Bronchial epithelial cell (primary cell): ENCODE measurements at regions not wholly inside any gene's neighbourhood (a gene's known extent, or its start where the extent isn't known, plus 50 kb on each side); places are given as distances from the start of the nearest gene placed in this dataset.

Experiments
- DNase-seq: peaks from one replicate; pipeline ENCODE4 v3.0.0-alpha.2; 2010; ENCODE audit warnings: low read depth
- FAIRE-seq: peaks from 2 replicates; lab custom pipeline; 2011; peaks lifted over from hg19 to GRCh38; lab: Jason Lieb, UNC
- H3K27me3 ChIP-seq: 2 replicates; pipeline ENCODE4 v1.5.1; 2011; ENCODE audit warnings: low read length; ENCODE audit not compliant: control insufficient read depth, insufficient read depth
- H3K36me3 ChIP-seq: 2 replicates; pipeline ENCODE4 v1.5.1; 2011; ENCODE audit warnings: low read length; ENCODE audit not compliant: control insufficient read depth, insufficient read depth
- H3K4me3 ChIP-seq: 2 replicates; pipeline ENCODE4 v1.5.1; 2011; ENCODE audit warnings: mild to moderate bottlenecking, low read depth, low read length, control low read depth
- TF ChIP-seq, protein P1 (sequence below): IDR thresholded peaks from 2 replicates; pipeline ENCODE4 v1.5.1; 2011; ENCODE audit warnings: mild to moderate bottlenecking, moderate library complexity, low read length, control low read depth, inconsistent platforms; ENCODE audit not compliant: insufficient read depth, severe bottlenecking

DNA sequence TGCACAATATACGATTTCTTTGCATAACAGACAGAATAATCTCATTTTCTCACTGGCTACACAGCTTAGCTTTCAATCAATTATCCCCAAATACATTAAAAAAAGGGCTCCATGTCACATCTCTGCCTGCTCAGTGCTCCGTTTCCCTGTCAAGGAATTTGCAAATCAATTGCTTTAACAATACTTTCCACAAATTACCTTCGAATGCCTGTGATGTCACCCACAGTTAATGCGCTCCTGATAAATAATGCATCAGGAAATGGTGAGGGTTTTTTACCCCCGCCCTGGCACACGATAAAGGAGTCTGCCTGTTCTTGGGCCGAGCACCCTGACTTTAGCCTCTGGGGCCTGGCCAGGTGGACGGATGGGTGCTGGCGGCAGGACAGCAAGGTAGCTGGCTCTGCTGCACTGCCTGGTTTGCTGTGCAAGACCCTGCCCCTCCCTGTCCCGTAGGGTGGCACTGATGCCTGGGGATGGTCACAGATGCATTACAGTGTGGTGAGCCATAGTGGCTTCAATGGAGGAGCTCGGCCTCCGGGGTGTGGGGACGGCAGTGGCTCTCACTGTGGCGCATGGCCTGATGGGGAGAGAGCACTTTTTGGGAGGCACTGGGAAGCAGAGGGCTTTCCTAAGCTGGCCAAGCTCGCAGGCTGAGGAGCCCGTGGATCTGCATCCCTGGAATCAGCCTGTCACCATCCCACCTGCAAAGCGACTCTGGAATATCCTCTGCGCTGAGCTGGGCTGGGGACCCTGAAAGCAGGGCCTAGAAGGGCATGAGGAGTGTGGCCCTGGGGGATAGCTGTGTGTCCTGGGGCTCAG lies 88.3 kb upstream of the HS6ST1 start:
- no peaks in the 10 kb centered on the region for H3K36me3 ChIP-seq
- no peaks in the 10 kb centered on the region for H3K27me3 ChIP-seq
- FAIRE-seq: no peak
- TF ChIP-seq, protein P1, sequence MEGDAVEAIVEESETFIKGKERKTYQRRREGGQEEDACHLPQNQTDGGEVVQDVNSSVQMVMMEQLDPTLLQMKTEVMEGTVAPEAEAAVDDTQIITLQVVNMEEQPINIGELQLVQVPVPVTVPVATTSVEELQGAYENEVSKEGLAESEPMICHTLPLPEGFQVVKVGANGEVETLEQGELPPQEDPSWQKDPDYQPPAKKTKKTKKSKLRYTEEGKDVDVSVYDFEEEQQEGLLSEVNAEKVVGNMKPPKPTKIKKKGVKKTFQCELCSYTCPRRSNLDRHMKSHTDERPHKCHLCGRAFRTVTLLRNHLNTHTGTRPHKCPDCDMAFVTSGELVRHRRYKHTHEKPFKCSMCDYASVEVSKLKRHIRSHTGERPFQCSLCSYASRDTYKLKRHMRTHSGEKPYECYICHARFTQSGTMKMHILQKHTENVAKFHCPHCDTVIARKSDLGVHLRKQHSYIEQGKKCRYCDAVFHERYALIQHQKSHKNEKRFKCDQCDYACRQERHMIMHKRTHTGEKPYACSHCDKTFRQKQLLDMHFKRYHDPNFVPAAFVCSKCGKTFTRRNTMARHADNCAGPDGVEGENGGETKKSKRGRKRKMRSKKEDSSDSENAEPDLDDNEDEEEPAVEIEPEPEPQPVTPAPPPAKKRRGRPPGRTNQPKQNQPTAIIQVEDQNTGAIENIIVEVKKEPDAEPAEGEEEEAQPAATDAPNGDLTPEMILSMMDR: no peak
- H3K4me3 ChIP-seq: no peak overlapping the region
- DNase-seq: no peak

DNA sequence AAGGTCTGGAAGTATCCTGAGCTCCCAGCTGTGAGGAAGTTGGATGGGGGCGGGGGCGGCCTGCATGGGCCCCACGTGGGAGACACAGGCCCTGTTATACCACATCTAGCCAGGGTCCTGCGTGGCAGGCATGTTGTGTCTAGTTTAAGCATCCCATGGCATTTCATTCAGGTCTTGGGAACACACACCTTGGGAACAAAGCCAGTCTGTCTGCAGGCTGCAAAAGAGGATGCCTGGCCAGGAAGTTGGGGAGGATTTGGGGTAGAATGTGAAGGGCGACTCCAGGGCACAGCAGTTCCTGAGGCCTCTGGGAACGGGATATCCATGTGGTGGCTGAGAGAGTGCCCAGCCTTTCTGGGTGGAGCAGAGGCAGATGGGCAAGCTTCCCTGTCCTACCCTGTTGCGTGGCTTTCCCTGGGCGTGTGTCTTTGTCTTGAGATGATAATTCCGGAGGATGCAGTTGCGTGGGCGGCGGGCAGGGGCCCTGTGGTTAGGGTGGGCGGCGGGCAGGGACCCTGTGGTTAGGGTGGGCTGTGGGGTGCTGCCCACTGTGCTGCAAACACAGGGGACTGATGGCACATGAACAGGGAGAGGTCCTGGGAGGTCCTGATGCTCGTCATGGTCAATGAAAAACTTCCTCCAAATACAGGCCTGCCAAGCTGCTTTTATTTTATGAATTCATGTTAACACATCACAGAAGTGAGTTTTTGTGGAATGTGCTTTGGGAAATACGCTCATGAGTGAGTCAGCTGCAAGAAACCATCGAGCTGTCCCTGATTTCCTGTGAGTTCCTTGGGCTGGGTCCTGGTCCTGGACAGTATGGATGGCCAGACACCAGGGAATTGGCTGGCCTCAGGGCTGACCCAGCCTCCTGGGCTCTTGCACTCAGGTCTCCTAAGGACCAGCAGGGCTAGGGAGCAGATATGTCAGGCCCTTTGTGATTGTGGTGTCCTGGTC lies 90.0 kb upstream of the HS6ST1 start:
- Histone ChIP-seq H3K4me3 (no peak overlapping the region), H3K36me3 (no peaks in the 10 kb centered on the region), H3K27me3 (no peaks in the 10 kb centered on the region)
- no peak for FAIRE-seq
- TF ChIP-seq, protein P1: no peak
- peak; percentile 68 for DNase-seq

DNA sequence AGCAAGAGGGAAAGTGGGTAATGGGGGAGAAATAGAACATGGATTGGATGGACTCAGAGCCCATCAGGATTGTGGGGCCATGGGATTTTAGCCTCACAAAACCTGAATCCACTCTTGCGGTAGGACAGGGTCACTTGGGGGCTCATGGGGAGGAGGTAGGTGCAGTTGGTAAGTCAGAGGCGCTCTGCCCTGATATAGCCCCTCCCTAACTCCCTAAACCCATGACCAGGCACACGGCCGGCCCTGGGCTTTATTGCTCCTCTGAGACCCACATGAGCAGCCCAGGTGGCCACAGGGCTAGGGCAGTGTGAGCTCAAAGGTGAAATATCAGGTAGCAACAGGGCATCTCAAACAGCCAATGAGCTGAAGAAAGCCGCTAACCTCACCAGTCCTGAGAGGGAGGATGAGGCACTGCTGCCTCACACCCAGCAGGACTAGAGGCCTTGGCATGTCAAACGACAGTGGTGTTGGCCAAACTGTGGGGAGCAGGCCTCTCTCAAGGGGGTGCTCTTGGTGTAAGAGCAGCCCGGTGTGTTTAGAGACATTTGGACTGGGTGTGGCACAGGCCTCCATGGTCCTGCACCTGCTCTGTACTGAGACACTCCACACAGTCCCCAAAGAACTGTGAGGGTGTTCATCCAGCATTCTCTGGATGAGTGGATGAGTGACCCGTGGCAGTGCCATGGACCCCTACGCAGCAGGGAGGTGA lies 90.8 kb upstream of the HS6ST1 start:
- H3K27me3 ChIP-seq: no peaks in the 10 kb centered on the region
- H3K36me3 ChIP-seq: no peaks in the 10 kb centered on the region
- TF ChIP-seq, protein P1: no peak
- FAIRE-seq: no peak
- DNase-seq: no peak
- H3K4me3 ChIP-seq: no peak overlapping the region

DNA sequence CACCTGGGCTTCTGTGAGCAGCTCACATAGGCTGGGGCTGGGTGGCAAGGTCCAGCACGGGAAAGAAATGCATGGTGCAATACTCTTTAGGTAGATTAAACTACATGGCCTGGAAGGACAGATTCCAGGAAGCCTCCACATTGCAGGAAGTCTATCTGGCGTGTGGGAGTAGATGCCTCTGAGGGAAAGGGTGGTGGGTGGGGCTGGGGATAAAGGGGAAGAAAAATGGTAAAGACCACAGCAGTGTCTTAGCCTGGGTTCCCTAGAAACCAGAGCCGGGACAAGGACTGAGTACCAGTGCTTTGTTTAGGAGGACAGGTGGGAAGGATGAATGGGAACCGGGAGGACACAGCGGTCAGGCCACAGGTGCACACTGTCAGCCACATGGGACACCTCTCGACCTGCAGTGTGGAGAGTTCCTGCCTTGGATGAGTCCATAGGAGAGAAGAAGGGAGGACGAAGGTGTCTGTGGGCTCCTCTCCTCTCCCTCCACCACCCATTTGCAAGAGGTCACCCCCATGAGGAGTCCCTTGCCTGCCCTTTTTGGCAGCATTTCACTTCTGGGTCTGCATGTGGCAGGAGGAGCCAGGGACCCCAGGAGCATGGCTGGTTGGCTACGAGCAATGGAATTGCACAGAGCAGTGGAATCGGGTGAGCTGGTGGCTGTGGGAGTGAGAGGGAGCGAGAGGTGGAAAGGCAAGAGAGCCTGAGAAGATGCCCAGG lies 91.5 kb upstream of the HS6ST1 start:
- H3K27me3 ChIP-seq: no peaks in the 10 kb centered on the region
- FAIRE-seq: no peak
- DNase-seq: no peak
- no peak overlapping the region for H3K4me3 ChIP-seq
- H3K36me3 ChIP-seq: no peaks in the 10 kb centered on the region
- TF ChIP-seq, protein P1: no peak

GRCh38 chr2:128410758-128411215 lies 92.1 kb upstream of the HS6ST1 start:
- FAIRE-seq: no peak

More at GRCh38 chr2:128410758-128411215, 92.1 kb upstream of the HS6ST1 start:
- TF ChIP-seq, protein P1: no peak
- no peak for DNase-seq
- H3K36me3 ChIP-seq: no peaks in the 10 kb centered on the region
- H3K27me3 ChIP-seq: no peaks in the 10 kb centered on the region
- no peak overlapping the region for H3K4me3 ChIP-seq
